Muscle of back (tissue), 3 donors: ENCODE measurements at regions not wholly inside any gene's neighbourhood (a gene's known extent, or its start where the extent isn't known, plus 50 kb on each side); places are given as distances from the start of the nearest gene placed in this dataset.
A peak's percentile ranks its signal among the peaks of the same experiment; 100 is the strongest.
"Not testable (repeated sequence)": the region's sequence is repeated elsewhere in the genome, so short reads cannot be mapped to it uniquely, and the experiment has no call there.

Experiments
- DNase-seq, 3 donors: peaks; one replicate each; pipeline versions ENCODE4 v3.0.0 to v3.0.0-alpha.2; 2013

DNA sequence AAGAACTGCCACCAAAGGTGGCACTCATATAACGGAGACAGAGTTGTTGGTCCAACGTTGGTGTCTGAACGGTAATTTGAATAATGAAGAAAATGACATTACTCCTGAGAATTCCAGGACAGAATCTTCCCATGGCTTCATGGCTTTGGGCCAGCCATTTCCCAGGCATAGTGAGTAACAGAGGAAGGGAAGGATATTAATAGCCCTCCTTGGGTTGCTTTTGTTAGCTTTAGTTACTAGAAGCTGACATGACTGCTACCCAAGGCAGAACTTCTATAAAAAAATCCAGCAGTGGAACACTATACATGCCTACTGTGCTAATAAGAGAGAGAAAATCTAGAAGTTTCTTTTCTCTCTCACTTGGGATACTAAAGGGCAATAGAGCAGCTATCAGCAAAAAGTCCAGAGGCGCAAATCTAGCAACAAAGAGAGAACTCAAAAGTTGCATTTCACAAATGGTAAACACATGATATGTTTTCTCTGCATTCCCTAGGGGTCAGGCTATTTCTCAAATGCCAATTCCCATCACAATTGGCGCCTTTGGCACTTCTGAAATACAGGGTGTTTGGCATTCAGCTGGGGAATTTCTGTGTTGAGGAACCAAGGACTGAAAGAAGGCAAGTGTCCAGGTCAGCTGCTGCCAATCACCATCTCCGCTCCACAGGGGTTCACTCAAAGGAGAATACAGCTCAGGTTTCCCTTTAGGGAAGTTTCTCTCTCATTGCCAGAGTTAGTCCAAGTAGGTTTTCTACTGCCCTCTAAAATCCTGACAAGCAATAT, 160.8 kb upstream of the KYNU start:
- peak; percentile 14 to 50 (median 32) for DNase-seq

DNA sequence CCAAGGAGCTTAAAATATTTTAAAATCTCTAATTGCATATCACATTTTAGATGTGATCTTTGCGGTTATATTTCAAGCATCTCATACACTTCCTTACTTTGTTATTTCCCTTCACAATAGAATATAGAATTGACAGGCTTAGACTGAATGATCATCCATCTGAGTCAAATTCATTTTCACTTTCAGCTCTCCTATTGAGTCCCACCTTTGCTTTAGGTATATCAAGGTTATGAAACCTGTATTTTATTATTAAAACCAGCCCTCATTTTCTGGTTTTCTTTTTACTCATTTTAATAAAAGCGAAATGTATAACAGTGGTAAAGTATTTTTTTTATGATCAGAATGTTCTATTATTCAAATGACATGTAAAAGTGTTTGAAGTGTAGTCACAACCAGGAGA, 162.9 kb upstream of the KYNU start:
- no peak for DNase-seq

DNA sequence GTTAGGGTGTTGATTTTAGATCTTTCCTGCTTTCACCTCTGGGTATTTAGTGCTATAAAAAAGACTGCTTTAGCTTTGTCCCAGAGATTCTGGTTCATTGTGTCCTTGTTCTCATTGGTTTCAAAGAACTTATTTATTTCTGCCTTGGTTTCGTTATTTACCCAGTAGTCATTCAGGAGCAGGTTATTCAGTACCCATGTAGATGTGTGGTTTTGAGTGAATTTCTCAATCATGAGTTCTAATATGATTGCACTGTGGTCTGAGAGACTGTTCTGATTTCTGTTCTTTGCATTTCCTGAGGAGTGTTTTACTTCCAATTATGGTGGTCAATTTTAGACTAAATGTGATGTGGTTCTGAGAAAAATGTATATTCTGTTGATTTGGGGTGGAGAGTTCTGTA, 167.1 kb upstream of the KYNU start:
- no peak for DNase-seq

DNA sequence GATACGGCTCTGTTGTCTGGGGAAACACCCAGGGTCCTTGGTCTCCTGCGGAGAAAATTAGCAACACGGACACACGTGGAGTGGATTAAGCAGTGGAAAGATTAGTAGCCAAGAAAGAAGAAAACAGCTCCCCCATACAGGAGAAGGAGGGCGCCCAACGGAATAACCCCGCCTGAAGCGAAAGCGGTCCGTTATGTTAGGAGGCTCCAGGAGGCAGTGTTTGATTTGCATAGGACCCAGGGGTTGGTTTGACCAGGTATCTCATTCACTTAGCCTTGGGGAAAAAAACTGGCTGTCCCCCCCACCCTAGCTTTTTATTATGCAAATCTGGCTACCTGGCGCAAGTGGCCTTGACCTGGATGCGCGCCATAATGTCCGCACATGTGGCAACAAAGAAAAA, 170.1 kb upstream of the KYNU start:
- no peak for DNase-seq

DNA sequence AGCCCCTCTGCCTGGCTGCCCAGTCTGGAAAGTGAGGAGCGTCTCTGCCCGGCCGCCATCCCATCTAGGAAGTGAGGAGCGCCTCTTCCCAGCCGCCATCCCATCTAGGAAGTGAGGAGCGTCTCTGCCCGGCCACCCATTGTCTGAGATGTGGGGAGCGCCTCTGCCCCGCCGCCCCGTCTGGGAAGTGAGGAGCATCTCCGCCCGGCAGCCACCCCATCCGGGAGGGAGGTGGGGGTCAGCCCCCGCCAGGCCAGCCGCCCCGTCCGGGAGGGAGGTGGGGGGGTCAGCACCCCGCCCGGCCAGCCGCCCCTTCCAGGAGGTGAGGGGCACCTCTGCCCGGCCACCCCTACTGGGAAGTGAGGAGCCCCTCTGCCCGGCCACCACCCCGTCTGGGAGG, 175.1 kb upstream of the KYNU start:
- not testable (repeated sequence) for DNase-seq

DNA sequence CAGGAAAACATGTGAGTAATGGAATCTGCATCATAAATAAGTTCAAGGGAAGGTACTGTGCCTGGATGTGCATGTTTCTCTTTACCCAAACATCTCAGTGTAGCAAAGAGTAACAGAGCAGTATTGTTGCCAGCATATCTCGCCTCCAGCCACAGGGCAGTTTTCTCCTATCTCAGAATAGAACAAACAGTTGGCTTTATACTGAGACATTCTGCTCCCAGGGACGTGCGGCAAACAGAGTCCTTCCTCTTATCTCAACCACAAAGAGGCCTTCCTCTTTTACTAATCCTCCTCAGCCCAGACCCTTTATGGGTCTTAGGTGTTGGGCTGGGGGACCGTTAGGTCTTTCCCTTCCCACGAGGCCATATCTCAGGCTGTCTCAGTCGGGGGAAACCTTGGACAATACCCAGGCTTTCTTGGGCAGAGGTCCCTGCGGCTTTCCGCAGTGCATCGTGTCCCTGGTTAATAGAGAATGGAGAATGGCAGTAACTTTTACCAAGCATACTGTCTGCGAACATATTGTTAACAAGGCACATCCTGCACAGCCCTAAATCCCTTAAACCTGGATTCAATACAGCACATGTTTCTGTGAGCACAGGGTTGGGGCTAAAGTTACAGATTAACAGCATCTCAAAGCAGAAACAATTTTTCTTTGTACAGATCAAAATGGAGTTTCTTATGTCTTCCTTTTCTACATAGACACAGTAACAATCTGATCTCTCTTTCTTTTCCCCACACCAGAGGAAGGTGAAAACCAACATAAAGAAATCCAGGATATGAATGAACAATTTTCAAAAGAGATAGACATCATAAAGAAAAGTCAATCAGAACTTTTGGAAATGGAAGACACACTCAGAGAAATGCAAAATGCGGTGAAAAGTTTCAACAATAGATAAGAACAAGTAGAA, 181.9 kb upstream of the KYNU start:
- not testable (repeated sequence) for DNase-seq

DNA sequence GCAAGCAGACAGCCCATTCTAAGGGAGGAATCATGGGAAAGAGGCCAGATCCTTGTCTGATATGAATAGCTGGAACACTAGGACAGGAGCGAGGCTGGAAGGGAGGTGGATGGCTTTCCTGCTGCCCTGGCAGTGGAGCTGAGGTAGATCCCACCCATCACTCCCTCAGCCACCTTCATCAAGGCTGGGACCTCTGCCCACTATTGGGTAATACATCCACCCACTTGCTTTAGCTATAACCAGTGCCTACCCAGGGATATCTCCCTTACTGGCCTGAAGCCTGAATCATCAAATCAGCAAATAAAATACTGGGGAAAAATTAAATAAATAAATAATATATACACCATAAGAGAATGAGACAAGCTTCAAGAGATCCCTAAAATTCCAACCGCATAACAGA, 183.2 kb upstream of the KYNU start:
- no peak for DNase-seq

DNA sequence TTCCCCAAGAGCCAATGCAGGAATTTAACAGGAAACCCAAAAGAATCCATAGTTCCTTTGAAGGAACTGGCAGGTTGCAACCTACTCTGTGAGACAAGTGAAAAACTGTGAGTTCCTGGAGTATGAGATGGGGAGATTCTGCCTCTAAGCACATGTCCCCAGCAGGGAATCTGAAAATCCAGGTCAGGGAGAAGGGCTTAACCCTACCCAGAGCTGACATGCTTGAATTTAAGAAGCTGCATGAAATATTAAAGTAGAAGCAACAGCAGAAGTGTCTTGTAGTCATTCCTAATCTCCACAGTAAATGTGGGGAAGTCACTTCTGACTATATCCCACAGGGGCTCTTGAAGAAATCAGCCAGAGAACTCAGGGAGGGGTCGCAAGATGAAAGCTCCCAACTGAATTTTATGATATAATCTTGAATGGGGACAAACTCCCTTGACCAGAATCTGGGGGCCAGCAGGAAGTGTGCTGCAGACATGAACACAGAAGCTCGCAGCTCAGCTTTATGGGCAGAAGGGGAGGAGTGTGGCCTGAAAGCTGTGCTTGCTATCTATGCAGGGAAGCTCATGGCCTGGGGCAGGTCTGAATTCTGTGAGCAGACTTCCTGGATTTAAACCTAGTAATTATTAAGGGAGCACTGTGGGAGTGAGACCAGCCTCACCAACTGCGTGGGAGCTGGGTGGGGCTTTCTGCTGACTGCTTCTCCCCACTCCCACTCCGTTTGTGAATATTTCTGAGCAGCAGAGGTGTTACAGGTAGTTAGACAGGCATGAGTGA, 184.1 kb upstream of the KYNU start:
- DNase-seq = no peak

DNA sequence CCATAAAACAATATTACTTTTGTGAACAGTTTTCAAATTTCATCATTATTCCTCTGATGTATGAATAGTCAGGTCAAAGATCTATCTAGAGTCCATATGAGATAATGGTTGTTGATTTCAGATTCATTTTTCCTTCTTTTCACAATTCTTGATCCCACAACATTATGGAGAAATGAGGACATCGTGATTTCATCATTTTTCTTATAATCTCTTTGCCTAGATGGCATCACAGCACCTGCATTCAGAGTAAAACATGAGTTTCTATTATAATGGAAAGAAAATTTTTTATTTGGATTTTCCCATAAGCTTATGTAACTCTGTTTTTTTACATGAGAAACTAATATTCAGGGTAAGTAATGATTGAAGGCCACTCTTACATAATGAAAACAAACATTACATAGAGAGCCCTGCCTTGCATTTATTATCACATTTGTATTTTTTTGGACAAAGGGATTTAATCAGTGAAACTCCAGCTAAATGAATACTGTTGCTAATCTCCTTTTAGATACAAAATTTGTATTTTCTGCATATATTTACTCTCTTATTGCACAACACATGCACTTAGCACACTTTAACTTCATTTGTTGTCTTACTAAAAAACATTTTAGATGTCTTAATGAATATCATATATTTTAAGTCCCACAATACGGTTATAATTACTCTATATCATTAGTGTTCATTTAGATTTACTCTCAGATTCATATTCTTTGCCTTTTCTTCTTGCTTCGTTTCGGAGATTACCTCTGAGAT, 188.4 kb upstream of the KYNU start:
- DNase-seq = no peak

DNA sequence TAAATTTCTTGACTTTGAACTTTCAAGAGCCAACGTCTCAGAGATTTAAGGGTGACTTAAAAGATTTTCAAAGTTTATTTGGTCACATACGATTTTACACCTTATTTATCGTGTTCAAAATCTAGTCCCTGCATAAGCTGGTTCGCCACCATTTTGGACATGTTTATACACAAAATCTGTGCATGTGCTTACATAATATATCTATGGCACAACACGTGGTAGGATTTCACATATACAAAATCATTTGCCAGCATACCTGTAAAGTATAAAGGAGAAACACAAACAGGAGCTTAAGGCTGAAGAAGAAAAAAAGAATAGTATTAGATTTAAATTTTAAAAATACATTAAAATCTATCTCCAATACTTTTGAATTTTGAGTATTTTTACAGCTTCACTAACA, 190.0 kb upstream of the KYNU start:
- no peak for DNase-seq

DNA sequence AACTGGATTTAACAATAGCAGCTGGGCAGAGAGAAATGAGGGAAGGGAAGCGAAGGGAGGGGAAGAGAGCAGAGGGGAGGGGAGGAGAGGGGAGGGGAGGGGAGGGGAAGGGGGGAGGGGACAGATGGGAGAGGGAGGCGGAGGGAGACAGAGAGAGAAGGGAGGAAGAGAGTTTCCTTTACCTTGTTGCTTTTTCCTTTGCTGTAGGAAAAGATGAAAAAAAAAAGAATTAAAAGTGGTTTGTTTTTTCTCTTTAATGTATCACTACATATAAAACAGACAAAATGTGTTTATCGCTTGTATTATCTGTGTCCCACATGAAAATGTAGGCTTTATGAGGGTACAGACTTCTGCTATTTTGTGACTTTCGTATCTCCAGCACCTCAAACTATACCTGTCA, 190.4 kb upstream of the KYNU start:
- DNase-seq = no peak

DNA sequence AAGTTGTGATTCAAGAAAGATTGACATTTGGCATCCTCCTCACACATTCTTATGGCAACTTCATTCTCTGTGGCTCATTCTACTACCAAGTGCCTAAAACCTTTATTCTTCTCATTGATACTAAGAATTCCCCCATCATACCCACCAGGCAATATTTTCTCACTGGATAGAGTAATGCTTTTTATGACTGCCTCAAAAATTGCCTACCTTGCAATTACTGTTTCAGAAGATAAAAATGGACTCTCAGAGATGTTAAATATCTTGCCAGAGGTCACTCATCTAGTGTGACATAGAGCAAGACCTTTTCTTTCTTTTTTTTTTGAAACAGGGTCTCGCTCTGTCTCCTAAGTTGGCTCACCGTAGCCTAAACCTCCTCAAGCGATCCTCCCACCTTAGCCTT, 192.8 kb upstream of the KYNU start:
- no peak for DNase-seq

DNA sequence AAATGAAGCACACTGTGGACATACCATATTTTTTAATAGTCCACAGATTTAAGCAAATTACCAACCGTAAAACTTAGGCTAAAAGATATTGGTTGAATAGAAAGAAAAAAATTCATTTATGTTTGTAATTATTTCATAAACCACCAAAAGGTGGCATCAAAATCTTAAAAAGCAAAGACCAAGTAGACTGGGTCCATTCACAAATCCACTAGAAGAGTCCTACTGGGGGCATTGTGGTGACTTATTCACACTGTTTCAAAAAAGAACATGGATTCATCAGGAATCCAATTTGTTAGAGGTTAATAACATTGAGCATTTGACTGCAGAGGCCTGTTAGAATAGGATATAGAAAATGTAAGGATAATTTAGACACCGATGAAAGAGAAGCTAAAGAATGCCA, 194.9 kb upstream of the KYNU start:
- DNase-seq = no peak

DNA sequence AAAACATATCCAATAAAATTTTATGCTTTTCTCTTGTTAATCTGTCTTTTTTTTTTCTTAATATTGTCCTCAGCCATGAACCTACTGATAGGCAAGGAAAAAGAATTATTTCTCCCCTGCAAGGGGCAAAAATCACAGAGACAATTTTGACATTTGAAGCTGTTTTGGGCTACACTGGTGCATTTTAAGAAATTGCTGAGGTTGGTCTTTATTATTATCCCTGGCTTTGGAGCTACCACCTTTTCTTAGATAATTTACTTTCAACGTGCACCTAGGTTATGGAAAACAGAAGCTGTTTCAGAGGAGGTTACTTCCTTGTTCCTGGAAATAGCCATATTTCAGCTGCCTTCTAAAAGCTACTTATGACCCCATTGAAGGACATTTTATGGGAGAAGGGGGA, 195.5 kb upstream of the KYNU start:
- no peak for DNase-seq

DNA sequence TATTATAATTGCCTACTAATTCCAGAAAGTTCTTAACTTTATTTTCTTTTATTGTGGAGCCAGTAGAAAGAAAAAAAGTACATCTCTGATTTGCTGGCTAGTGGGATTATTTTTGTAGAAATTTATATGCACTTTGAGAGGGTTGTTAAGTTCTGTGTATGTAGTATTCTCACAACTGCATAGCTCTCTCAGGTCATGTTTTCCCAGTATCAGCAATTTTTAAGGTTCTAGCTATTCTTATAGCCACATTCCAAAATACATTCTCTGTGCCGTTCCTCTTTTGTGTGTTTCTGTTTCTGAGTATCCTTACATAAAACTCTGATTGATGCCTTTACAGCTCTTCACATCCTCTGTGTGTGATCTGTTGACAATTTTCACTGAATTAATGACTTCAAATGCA, 199.3 kb upstream of the KYNU start:
- no peak for DNase-seq

DNA sequence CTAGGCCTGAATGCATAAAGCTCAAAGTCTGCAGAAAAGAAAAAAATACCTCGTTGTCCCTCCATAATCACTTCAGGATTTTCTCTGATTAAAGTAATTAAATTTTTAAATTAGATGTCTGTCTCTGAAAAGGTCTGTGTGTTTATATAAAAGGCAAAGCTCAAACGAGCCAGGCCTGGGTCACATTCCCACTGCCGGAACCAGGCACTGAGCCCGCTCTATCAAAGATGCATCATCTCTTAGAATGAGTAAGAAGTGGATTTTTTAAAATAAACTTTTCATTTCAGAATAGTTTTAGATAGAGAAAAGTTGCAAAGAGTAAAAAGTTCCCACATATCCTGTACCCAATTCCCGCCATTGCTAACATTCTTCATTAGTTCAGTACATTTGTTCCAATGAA, 202.1 kb upstream of the KYNU start:
- no peak for DNase-seq

DNA sequence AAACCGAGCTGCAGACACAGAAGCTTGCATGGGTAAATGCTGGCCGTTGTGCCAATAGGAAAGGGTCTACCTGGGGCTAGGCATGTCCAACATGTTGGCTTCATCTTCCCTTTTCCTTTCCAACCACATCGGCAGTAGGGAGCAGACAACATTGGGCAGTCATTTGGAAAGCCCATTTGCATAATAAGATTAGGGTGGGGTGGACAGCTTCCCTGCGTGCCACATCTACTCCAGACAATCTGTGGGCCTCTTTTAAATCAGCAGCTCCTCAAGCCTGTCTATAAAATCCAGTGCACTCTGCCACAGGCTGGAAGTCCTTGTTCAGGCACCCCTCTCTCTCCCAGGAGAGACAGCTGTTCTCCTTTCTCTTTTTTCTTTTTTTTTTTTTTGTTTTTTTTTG, 203.6 kb upstream of the KYNU start:
- DNase-seq = no peak

DNA sequence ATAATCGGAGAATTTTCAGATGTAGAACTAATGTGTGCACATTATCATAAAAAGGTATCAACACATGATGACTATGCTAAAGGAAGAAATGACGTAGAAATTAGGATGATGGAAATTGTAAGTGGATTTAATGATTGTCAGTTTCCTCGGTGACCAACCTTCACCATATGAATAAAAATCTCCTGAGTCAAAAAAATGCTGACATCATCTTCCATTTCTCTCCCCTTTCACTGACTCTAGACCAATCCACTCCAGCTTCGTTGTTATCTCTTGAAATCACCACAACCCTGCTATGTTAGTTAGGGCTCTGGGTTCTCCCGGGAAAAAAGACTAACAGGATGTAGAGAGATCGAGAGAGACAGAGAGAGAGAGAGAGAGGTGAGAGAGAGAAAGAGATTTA, 204.8 kb upstream of the KYNU start:
- no peak for DNase-seq

DNA sequence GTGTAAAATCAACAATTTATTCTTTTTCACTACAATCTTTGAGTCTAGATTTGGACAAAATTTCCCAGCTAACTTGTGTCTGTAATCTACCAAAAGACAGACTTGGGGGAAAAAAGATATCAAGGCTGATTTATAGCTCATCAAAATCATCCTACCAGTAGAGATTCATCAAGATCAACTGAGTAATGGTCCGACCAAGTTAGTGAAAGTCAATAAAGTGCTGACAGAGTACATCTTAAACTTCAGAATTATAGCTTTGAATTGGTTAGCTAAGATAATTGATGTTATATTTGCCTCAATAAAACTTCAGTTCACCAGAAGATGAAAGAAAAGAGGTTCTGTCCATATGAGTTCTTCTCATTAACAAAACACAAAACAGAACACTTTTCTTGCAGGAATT, 207.1 kb upstream of the KYNU start:
- DNase-seq = no peak

DNA sequence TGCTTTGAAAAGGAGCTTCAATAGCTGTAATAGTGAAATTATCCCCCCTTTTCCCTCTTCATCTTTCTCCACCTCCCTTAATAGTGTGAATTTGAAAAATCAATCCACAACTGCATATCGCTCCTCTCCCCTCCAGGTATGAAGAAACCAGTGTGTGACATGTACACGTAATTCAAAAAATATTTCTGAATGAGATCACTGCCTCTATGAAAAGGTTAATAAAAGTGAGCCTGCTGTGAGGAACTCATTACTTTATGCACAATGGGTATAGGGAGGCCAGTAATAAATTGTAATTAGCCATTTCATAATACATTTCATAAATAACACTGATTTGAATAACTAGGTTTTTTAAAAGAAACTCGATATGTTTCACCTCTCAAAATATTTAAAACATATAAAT, 209.0 kb upstream of the KYNU start:
- DNase-seq = no peak

DNA sequence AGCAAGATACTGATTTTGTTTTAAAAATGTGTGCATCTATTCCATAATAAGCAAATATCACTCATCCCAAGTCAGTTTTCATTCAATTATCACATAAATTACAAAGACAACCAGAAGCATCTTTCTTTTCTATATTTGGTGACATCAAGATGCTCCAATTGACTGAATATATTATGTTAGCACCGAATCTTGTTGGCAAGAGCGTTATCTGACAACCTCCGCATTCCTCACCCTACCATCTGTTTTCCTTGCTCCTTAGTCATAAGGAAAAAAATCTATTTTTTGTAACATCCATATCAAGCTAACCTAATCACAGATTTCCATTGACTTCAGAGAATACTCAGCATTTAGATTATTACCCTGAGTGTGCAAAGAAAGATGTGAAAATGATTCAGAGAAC, 212.2 kb upstream of the KYNU start:
- no peak for DNase-seq

DNA sequence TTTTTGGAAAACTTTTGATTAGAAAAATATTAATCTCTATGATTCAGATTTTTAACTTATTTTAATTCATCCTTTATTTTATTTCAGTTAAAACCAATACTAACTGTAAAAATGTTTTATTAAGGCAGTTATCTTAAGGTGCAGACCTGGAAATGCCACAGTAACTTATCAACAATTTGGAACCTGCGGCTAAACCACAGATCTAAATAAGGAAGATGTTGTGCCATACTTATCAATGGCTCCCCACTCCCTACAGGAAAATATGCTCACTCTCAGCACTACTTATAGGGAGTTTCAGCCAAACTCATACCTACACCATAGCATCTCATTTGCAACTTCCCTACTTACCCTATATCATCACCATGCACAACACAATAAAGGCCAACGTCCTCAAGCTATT, 226.9 kb upstream of the KYNU start:
- no peak for DNase-seq
